ENCODE measurements at regions not wholly inside any gene's neighbourhood (a gene's known extent, or its start where the extent isn't known, plus 50 kb on each side); places are given as distances from the start of the nearest gene placed in this dataset.

GRCh38 chr21:40976198-40977109 lies 129.5 kb upstream of the DSCAM start:
- no peak overlapping the region for H3K9ac ChIP-seq (ENCODE audit: extremely low read depth, insufficient read length, low read length)
- H2BK12ac ChIP-seq (ENCODE audit: insufficient read length, low read depth, low read length): no peak overlapping the region
- TF ChIP-seq CTCF (conservative IDR thresholded peaks at IDR 0.05): no peak
- no peak overlapping the region for H2AK5ac ChIP-seq (ENCODE audit: insufficient read length, low read length)
- H4K5ac ChIP-seq (ENCODE audit: insufficient read length, low read depth, low read length): no peak overlapping the region
- Mint-ChIP-seq H3K27me3 (ENCODE audit: low read depth) (no peaks in the 10 kb centered on the region), H3K36me3 (ENCODE audit: insufficient read depth in 1 of 3, low read depth in 3 of 3) (peaks cover 0 to 5% (median 4%) of the 10 kb centered on the region in 3 experiments; a peak in 6 of 7 replicates), H3K4me3 (no peak overlapping the region), H3K27ac (no peak overlapping the region), H3K4me1 (no peaks in the 10 kb centered on the region; a peak in 1 of 4 replicates), H3K9me3 (peaks cover 8 to 9% of the 10 kb centered on the region in 2 experiments; a peak in 4 of 5 replicates)
- no peaks in the 10 kb centered on the region for H3K4me1 ChIP-seq (ENCODE audit: insufficient read depth, low read length)
- H3K4ac ChIP-seq (ENCODE audit: low read depth, low read length): no peak overlapping the region
- H3K79me1 ChIP-seq (ENCODE audit: insufficient read depth, low read depth, low read length, poor library complexity, severe bottlenecking): no peaks in the 10 kb centered on the region
- no peak for DNase-seq
- H4K20me1 ChIP-seq (ENCODE audit: control insufficient read depth, insufficient read depth, insufficient read length): no peaks in the 10 kb centered on the region
- H3K27ac ChIP-seq (ENCODE audit: insufficient read length, low read depth, low read length): no peak overlapping the region
- H3K79me2 ChIP-seq (ENCODE audit: insufficient read depth, low read length): no peaks in the 10 kb centered on the region
- H4K91ac ChIP-seq (ENCODE audit: insufficient read length, low read depth, low read length): no peak overlapping the region
- no peak overlapping the region for H2BK20ac ChIP-seq (ENCODE audit: low read depth, low read length, poor library complexity, severe bottlenecking)
- no peak overlapping the region for H3K23ac ChIP-seq (ENCODE audit: insufficient read length, low read depth, low read length)
- H2BK15ac ChIP-seq (ENCODE audit: low read depth, low read length): no peak overlapping the region
- no peak overlapping the region for H2BK5ac ChIP-seq (ENCODE audit: insufficient read length, low read length)
- H3K4me2 ChIP-seq (ENCODE audit: insufficient read depth, insufficient read length, low read length): no peak overlapping the region
- H3K23me2 ChIP-seq (ENCODE audit: insufficient read length, low read depth, low read length, poor library complexity, severe bottlenecking): no peaks in the 10 kb centered on the region
- H3K56ac ChIP-seq (ENCODE audit: insufficient read length, low read depth, low read length): no peak overlapping the region
- no peak overlapping the region for H3K14ac ChIP-seq (ENCODE audit: insufficient read depth, low read length)
- no peak overlapping the region for H3T11ph ChIP-seq (ENCODE audit: low read length)
- no peak overlapping the region for H2AFZ ChIP-seq (ENCODE audit: low read length)
- no peak overlapping the region for H2BK120ac ChIP-seq (ENCODE audit: low read depth, low read length, poor library complexity, severe bottlenecking)
- no peak overlapping the region for H4K8ac ChIP-seq (replicated peaks; ENCODE audit: insufficient read length, low read depth, low read length)
- H3K27me3 ChIP-seq (ENCODE audit: insufficient read depth, low read length): no peaks in the 10 kb centered on the region
- no peak overlapping the region for H3K18ac ChIP-seq (ENCODE audit: insufficient read length, low read depth, low read length)
- H3K9me3 ChIP-seq (ENCODE audit: control insufficient read depth, low read depth, low read length): no peaks in the 10 kb centered on the region

Measured in H9 (cell line).